Dermis microvascular lymphatic vessel endothelial cell (primary cell): ENCODE measurements at regions not wholly inside any gene's neighbourhood (a gene's known extent, or its start where the extent isn't known, plus 50 kb on each side); places are given as distances from the start of the nearest gene placed in this dataset.
"Not testable (repeated sequence)": the region's sequence is repeated elsewhere in the genome, so short reads cannot be mapped to it uniquely, and the experiment has no call there.

Experiments
- DNase-seq, 2 donors: peaks; one replicate each; pipeline versions ENCODE4 v3.0.0 to v3.0.0-alpha.2; 2010; ENCODE audit warnings: low read depth in 2 of 2

DNA sequence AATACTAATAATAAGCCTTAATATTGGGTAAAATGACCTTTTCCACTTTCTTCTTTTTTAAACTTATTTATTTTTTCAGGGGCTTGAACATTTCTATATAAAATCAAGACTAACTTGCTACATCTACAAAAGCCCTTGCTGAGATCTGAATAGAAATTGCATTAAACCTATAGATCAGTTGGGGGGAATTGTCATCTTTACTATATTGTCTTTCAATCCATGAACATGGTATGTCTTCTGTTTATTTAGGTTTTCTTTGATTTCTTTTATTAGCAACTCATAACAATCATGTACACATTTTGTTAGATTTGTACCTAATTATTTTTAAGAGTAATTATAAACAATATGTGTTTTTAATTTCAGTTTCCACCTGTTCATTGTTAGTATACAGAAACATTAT, 96.4 kb upstream of the SLC22A23 start:
- no peak for DNase-seq

DNA sequence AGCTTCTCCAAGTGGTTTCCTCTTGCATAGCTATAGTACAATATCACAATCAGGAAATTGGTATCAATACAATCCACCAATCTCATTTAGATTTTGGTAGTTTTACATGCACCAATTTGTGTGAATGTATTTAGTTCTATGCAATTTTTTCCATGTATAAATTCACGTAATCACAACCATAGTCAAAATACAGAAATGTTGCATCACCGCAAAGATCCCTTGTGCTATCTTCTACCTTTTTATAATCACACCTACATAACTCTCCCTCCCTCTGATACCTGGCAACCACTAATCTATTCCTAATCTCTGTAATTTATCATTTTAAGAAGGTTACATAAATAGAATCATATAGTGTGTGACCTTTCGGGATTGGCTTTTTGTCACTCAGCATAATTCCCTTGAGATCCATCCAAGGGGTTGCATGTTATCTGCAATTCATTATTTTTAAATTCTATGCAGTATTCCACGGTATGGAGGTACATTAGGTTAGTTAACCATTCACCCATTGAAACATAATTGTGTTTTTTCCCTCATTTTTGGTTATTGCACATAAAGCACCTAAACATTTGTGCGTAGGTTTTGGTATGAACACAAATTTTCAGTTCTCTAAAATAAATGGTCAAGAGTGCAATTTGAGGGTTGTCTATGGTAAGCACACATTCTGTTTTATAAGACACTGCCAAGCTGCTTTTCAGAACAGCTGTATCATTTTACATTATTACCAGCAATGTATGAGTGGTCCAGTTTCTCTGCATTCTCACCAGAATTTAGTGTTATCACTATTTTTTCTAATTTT, 95.1 kb upstream of the SLC22A23 start:
- DNase-seq: no peak

DNA sequence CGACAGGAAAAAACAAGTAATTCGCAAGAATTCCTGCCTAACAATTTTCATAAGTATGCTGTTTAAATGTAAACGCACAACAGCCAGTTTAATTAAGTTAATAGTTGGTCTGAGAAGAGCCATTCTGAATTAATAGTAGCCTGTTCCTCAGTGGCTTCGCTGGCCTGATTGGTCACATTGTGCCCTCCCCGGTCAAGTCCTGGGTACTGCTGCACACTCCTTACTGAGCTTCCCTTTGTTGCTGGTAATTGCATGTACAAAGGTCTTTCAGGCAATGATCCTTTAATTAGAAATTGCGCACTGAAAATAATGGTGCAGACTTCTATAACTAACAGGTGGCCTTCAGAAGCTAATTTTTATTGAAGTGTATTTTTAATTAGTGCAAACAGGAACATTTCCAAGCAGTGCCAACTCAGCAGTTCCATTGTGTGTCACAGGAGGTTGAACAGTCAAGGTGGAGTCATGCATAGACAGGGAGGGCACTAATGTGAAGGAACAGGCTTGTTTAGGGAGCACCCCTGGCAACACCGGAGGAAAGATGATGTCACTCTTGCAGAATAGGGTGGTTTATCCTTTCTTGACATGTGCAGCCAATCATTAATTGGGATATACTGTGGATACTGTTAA, 92.6 kb upstream of the SLC22A23 start:
- DNase-seq: no peak

DNA sequence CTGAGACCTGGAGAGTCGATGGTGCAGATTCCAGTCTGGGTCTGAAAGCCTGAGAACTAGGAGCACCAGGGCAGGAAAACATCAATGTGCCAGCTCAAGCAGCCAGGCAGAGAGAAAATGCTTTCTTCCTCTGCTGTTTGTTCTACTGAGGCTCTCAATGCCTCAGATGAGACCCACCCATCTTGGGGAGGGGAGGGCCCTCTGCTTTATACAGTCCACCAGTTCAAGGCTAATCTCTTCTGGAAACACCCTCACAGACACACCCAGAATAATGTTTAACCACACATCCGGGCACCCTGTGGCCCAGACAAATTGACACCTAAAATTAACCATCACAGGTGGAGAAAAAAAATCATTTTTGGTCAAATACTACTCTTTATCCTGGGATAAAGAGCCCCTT, 89.3 kb upstream of the SLC22A23 start:
- DNase-seq: no peak

DNA sequence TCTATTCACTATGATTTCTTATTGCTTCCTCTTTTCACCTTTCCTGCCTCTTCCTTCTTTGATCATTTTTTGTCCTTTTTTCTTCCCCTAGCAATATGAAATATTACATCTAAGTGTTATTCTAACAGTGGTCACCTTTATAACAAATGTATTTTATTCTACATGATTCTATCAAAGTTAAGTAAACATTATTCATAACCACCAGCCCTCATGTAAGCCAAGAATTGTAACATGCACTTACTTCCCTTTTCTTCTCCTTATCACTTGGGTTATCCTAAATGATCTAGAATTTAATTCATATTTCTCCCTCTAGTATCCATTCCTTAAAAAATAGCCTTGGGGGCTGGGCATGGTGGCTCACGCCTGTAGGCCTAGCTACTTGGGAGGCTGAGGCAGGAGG, 88.3 kb upstream of the SLC22A23 start:
- DNase-seq: no peak

DNA sequence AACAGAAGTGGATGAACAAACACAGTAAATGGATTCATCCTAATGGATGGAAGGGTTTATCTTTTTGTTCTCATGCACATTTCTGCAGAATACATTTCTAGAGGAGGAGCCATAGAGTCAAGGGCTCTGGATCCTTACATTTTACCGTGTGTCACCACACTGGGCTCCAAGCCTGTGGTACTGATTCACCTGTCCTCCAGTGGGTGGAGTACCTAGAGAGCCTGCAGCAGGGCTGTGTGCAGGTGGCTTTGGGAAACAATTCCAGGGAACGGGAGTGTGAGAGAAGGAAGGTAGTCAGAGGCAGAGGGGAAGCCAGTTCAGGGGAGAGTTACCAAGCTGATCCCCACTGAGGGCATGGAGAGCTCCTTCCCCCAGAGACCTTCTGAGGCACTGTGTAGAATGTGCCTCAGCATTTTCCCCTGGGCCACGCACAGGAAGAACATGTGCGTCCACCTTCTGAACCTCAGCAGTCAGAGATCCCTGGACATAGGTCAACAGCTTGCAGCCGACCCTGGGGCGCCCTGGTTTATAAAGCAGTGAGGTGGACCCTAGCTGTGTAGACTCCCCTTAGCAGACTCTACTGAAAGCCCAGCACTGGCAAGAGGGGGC, 85.3 kb upstream of the SLC22A23 start:
- no peak for DNase-seq

DNA sequence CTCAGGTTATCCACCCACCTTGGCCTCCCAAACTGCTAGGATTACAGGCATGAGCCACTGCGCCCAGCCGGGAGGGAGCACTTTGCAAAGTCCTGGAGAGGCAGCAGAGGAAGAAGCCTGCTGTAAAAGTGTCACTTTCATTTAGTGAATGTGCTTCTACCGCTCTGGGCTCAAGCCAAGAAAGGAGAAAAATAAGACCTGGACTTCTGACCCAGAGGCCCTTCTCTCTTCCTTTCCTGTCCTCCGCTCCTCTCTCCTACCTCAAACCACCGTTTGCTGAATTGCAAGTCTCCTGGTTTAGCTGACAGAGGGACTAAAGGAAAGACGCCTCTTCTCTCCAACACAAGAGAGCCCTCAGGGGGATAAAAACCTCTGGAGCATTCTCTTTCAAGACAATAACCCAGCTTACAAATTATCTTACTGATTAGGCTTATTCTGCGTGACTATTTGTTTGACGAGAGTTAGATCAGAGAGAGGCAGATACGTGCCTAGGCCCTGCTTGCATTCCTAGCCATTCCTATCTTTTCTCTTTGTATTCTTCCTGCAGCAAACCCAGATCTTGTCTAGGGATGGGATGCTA, 84.2 kb upstream of the SLC22A23 start:
- DNase-seq: no peak

DNA sequence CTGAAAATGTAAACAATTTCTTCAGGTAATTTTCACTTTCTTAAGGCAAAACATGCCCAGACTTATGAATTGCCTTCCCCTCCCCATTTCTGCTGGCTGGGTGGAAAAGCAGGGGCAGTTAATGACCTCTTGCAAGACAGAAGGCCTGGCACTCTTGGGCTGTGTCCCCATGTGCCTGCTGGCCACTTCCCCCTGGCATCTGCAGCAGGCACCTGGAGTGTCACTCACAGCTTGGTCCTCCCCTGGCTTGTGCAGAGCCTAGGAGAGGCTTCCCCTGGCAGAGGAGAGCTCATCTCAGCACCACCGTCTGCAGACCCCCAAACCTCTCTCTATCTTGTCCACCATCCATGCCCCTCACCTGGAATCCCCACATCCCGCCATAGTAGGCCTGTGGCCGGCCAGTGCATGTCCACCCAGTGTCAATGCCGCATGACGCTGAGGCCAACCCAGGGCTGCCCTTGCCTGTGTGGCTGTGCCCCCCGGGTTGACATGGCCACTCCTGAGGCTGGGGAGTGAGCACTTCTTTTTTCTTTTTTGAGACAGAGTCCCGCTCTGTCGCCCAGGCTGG, 83.5 kb upstream of the SLC22A23 start:
- no peak for DNase-seq

DNA sequence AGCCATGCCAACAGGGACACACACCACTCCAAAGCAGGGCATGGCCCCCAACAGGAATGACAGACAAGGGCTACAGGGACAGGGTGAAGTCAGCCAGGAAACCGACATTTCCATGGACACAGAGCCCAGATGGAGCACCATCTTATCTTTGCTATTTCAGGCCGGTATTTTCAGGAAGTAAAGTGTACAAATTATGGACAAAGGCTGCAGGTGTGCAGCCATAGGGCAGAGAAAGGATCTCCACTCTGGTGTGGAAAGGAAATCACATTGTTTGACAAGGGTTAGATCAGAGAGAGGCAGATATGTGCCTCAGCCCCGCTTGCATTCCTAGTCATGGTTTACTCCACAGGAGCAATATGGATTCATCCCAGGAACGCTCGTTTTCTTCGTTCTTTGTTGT, 81.7 kb upstream of the SLC22A23 start:
- DNase-seq: peak; percentile 97 to 98

DNA sequence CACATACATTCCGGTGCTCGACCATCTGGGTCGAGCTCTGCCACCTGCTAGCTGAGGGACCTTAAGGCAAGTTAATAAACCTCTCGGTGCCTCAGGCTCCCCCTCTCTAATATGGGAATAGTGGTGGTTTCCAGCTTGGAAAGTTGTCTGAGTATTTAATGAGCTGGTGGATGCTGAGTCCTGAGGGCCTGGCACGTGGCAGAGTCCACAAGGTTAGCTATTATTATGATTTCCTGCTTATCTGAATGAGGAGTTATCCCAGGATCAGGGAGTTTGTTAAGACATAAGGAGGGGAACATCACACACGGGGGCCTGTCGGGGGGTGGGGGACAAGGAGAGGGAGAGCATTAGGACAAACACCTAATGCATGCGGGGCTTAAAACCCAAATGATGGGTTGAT, 80.1 kb upstream of the SLC22A23 start:
- DNase-seq: no peak

DNA sequence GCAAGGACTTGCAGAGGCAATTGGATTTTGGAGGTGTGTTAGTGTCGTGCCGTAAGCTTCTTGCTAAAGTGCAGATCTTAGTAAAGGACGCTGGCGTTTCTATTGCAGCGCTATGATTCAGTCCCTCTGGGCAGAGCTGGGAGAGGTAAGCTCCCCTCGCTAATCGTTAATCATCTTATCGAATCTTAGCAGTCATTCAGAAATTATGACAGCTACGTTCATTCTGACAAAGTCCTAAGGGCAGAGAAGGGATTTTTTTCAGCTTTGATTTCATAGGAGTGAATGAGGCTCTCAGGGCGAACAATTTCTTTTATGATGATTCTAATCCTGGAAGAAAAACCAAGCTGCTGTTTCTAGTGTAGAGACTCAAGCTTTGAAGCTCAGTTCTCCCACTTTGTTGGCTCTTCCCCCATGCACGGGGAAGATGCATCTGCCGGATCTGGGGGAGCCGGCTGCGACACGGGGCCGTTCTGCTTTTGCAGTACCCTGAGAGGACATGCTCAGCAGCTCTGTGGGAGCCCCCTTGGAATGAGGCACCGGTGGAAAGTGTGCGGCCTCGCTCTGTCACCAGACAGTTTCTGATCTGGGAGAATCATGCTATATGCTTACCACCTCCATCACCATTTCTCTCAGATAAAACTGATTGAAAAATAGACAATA, 79.1 kb upstream of the SLC22A23 start:
- DNase-seq: no peak

DNA sequence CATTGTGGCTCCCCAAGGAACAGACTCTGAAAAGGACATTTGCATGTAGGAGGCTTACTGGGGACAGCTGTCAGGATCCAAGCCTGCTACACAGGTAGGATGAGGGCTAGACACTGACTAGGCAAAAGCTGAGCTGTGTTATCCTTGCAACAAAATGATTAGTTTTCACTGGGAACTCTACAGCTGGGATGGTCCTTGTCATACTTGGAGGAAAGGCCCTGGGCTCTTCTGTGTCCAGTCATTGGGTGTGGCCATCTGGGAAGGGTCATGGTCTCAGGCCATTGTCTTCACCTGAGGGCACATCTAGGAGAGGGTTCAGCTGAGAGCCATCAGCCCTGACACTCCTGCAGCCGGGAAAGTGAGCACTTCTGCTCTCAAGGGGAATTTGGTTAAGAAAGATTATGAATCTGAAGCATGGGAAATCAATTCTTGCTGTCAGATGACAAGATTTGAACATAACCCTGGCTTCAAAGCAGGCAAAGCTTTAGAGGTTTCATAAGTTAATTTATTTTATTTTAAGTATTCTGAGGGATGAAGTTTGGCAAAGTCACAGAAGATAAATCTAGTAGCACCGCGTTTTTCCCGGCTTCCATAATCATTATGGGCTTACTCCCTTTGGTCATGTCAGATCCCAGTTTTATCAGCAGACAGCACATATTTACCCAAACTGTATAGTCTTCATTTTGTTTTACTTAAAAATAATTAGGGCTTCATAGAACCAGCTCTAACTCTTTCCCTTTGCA, 78.4 kb upstream of the SLC22A23 start:
- DNase-seq: no peak

DNA sequence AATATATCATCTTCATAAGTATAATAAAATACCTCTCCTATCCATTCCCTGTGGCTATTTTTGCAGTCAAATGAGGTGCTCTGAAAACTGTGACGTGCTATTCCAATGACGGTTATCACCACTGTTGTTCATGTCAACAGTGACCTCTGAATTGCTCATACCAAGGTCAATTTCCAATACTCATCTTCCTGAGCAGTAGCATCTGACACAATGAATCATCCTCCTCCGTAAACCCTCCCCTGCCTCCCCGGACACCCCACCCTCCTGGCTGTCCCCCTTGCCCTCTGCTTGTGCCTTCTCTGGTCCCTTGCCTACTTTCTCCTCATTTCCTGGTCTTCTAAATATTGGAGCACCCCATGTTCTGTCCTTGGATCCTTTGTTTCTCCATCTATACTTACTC, 77.7 kb upstream of the SLC22A23 start:
- DNase-seq: peak in 1 of 2 donors; percentile 50

DNA sequence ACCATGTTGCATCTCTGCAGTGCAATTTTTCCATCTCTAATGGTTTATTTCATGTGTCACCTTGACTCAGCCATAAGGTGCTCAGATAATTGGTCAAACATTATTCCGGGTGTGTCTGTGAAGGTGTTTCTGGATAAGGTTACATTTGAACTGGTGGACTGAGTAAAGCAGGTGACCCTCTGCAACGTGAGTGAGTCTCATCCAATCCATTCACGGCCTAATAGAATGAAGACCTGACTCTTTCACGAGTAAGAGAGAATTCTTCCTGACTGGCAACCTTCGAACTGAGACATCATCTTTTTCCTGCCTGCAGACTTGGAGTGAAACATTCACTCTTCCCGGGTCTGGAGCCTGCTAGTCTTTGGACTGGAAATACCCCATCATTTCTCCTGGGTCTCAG, 77.1 kb upstream of the SLC22A23 start:
- DNase-seq: no peak

DNA sequence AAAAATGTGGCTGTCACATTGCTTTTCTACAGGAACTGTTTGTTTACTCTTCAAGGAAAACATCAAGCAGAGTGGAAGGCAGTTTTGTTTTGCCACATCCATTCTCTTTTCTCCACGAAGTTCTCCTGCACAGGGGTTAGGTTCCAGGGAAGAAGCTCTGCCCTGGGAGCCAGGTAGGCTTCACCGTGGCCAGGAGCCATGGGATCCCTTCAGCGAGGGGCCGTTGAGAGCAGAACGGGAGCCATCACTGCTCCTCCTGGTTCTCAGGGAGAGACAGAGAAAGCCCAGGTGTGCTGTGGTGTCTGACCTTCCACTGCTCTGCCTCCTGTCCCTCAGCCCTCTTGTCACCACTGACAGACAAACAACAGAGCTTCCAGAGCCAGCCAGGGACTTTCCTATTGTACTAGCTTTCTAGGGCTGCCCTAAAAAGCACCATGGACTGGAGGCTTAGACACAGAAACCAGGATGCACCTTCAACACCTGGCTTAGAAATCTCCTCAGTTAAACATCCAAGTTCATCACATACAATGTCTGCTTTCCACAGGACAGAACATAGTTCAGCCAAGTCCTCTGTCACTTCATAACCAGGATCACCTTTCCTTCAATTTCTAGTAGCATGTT, 75.6 kb upstream of the SLC22A23 start:
- DNase-seq: no peak

DNA sequence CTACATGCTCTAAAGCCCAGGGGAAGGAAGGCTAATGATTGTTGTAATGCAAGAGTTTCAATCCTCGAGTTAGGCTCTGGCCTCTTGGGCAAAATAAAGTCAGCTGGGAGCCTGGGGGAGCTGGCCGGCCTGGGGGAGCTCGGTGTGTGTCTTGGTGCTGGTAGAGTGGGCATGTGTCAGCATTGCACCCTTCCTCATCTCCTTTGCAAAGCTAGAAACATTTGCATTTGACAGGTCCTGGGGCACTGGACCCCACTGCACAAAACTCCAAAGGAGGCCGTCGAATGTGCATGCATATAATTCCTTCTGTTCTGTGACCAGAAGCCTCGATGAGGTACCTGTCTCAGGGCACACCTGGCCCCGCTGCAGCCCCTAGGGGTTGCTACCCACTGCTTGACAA, 74.6 kb upstream of the SLC22A23 start:
- DNase-seq: no peak

DNA sequence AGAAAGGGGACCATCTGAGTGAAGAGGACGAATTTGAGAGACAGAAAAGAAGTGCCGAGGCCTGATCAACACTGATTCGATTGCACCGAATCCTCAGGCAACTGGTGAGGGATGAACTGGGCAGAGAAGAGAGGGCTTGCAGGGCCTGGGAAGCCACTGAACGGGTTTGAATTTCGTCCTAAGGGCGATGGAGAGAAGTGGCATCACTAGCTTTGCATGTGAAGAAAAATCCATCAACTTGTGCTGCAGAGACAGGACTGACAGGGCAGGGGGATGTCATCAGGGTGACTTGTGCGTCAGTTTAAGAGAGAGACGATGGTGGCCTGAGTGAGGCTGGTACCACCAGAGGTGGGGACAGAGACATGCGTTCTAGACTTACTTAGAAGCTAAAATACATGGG, 73.7 kb upstream of the SLC22A23 start:
- no peak for DNase-seq

DNA sequence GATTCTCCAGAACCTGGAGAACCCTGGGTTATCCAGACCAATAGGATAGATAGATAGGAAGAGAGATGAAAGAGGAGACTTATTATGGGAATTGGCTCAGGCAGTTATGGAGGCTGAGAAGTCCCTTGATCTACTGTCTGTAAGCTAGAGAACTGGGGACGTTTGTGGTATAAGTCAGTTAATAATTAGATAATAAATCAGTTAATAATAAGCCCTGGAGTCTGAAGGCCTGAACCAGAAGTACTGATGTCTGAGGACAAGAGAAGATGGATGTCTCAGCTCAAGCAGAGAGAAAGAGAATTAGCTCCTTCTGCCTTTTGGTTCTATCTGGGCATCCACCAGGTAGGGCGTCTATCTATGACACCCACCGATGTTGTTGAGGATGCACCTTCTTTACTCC, 72.9 kb upstream of the SLC22A23 start:
- DNase-seq: no peak

DNA sequence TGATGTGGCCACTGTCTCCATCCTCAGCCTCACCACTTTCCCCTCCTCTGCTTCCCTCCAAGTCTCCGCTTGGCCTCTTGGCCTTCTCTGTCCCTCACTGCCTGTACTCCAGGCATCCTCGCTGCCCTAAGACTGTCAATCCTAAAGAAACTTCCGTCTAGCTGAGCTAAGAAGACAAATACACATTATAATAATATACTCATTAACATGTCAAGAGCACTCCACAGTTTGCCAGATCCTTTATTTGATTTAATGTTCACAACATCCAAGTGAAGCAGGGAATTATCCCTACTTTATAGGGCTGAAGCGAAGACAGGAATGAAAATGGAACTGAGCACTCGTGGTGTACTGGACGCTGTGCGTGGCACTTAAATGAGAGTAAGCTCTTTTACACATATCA, 72.4 kb upstream of the SLC22A23 start:
- DNase-seq: no peak

DNA sequence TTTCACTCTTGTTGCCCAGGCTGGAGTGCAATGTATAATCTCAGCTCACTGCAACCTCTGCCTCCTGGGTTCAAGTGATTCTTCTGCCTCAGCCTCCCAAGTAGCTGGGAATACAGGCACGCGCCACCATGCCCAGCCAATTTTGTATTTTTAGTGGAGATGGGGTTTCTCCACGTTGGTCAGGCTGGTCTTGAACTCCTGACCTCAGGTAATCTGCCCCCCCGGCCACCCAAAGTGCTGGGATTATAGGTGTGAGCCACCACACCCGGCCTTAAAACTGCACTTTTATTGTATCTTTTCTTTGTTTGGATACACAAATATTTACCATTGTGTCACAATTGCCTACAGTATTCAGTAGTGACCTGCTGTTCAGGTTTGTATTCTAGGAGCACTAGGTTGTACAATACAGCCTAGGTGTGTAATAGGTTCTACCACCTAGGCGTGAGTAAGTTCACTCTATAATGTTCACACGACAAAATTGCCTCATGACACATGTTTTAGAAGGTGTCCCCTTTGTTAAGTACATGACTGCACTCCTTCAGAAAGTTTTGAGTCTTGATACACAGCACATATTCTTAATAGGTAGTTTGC, 71.3 kb upstream of the SLC22A23 start:
- not testable (repeated sequence) for DNase-seq
